Prostate gland (tissue), 2 donors: ENCODE measurements at regions not wholly inside any gene's neighbourhood (a gene's known extent, or its start where the extent isn't known, plus 50 kb on each side); places are given as distances from the start of the nearest gene placed in this dataset.

ENCODE experiments used
- POLR2AphosphoS5 ChIP-seq: sonication (generic); formaldehyde crosslinking; IDR thresholded peaks from one replicate; pipeline ENCODE4 v1.6.1; 2017; ENCODE audit warnings: antibody characterized with exemption
- TF ChIP-seq, protein P1 (sequence below), 4 experiments: fragments of 200-600 bp in 2 of 4; fragments of 450-650 bp in 2 of 4; sonication (generic) in 2 of 4; IDR thresholded peaks; 1 replicate in 3 of 4; 2 replicates in 1 of 4; pipeline ENCODE4 v1.5.1; 2016 to 2019; ENCODE audit warnings: antibody characterized with exemption in 4 of 4, mild to moderate bottlenecking in 2 of 4, moderate library complexity in 2 of 4

DNA sequence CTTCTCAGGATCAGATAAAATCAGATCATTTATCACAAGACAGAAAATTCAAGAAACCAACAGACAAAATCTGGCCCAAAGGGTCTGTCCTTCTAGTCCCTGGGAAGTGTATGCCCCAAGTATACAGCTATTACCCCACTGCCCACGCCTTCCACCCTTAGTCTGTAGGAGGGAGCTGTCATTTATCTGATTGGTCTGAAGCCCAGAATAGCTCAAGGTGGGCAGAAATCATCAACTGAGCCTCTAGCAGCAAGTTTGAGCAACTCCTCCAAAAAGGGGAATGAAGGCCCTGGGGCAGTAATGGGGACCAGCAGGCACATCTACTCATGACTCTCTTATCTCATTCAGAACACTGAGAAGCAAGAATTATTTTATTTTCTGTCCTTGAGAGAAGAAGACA lies 126.9 kb downstream of the MATN1 start:
- TF ChIP-seq, protein P1, sequence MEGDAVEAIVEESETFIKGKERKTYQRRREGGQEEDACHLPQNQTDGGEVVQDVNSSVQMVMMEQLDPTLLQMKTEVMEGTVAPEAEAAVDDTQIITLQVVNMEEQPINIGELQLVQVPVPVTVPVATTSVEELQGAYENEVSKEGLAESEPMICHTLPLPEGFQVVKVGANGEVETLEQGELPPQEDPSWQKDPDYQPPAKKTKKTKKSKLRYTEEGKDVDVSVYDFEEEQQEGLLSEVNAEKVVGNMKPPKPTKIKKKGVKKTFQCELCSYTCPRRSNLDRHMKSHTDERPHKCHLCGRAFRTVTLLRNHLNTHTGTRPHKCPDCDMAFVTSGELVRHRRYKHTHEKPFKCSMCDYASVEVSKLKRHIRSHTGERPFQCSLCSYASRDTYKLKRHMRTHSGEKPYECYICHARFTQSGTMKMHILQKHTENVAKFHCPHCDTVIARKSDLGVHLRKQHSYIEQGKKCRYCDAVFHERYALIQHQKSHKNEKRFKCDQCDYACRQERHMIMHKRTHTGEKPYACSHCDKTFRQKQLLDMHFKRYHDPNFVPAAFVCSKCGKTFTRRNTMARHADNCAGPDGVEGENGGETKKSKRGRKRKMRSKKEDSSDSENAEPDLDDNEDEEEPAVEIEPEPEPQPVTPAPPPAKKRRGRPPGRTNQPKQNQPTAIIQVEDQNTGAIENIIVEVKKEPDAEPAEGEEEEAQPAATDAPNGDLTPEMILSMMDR (IDR thresholded peaks at IDR 0.05), result no peak
- no peak for TF ChIP-seq POLR2AphosphoS5
